HK-2 (cell line): ENCODE measurements at regions not wholly inside any gene's neighbourhood (a gene's known extent, or its start where the extent isn't known, plus 50 kb on each side); places are given as distances from the start of the nearest gene placed in this dataset.

Experiments used
- DNase-seq: peaks from one replicate; pipeline ENCODE4 v3.0.0-alpha.2; 2018; ENCODE audit not compliant: unreplicated experiment

DNA sequence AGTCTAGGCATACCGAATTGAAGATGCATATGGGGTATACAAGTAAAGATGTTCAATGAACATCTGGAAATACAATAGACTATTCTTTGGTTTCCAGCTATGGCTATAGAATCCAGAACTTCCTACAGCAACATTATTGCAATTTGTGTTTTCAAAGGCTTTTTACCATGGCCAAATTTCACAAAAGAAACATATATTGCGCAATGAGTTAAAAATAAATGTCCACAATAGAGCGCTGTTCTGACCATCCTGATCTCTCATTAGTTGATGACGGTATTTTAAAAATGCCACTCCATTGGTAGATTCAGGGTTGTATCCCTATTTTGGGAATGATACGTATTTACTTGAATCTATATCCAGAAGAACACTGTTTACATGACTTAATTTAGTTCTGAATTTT is 139.2 kb downstream of the LINC00632 start:
- DNase-seq, result no peak

DNA sequence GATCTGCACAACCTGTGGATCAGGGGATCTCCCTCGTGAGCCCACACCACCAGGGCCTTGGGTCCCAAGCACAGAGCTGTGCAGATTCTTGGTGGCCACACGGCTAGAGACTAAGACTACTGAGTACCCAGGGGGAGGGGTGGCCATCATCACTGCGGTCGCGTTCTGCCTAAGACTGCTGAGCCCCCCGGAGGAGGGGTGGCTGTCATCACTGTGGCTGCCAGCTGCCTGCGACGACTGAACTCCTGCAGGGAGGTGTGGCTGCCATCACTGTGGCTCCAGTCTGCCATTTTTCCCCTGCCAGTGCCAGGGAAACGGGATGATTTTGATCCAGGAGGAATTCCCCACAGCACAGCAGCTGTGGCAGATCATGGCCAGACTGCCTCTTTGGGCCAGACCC is 141.7 kb upstream of the SPANXB1 start:
- DNase-seq, result no peak

DNA sequence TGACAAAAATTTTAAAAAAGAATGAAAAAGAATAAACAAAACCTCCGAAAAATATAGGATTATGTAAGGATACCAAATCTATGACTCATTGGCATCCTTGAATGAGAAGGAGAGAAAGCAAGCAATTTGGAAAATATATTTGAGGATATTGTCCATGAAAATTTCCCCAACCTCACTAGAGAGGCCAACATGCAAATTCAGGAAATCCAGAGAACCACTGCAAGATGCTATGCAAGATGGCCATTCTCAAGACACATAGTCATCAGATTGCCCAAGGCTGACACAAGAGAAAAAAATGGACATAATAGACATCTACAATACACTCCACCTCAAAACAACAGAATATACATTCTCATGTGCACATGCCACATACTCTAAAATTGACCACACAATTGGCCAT is 135.9 kb upstream of the SPANXB1 start:
- DNase-seq, result no peak

DNA sequence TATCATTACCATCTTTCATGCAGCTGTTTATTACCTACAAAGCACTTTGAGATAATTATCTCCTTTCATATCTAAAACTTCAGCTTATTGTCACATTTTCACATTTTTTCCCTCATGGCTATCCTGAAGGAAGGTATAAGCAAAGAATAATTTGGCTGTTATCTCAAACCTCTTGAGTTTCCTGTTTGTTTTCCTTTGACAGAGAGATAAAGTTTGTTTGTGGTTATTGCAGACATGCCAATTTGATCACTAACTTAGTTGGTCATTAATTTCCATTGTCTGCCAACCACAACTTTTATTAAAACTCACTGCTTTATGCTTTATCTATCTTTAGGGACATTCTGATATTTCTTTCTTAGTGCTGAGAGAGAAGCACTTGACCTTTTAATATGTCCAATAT is 89.8 kb upstream of the SPANXB1 start:
- no peak for DNase-seq

DNA sequence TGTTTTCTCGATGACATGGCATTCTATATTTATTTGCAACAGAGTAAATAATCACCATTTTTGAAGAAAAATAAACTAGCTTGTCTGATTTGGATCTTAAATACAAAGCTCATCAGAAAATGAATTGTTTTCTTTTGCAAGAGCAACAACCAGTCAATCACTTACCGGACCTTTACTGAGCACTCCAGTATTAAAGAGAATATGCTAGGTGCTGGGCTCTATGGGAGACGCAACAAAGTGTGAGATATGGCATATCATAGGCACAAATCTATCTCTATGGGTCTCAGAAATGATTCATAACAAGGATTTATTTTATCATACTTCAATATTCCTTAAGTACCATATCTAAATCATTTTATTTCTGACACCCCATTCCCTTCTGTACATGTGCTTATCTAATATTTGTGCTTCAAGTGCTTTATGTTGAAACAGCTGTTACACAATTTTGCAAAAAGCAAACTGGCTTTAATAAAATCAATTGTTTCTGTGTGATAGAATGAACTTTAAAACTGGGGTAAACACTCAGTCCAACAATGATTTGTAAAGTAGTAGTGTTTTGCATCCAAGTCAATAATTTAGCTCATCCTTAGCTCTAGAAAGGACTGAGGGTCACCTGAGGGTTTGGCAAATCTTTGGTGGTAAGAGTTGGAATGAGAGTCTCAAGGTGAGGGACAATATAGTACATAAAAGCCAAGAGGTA is 88.4 kb upstream of the SPANXB1 start:
- DNase-seq, result no peak

DNA sequence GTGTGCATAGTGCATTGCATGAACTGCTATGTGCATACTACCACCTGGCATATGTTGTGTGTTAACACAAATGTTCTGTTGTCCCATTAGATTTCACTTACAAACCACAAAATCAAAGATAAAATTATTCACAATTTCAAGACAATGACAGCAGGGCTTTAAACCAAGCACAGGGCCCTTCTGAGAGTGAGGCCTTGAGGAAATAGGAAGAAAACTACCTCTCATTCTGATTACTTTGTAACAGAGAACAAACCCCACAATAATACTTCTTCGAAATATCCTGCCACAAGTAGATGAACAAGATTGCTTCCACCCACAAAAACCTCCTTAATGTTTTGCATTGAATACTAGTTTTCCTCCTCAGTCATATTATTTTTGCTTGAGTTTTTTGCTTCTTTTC is 85.5 kb upstream of the SPANXB1 start:
- no peak for DNase-seq

DNA sequence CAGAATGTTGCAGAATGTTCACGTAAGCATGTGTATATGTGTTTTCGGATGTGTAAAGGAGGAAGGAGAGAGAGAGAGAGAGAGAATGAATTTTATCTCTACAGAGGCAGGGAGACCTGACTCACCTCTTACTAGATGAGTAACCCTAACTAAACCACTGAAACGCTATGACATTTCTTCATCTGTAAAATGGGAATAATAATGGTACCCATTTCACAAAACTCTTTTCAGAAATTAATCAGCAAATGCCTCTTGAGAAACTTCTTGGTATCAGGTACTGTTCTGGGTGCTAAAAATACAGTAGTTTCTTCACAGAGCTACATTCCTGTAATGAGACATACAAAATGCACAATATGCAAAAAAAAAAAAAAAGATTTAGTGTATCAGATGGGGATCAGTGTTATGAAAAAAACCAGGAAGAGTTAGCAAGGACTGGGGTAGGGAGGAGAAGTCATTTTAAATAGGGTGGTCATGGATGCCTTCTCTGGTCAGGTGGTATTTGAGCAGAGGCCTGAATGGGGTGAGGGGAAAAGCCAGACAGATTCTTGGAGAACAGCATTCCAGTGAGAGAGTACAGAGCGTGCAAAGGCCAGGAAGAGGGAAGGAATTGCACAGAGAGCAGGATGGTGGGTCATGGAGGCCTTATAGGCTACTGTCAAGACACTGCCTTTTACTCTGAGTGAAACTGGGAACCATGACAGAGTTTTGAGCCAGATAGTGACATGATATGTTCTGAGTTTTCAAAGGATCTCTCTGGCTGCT is 84.9 kb upstream of the SPANXB1 start:
- no peak for DNase-seq

DNA sequence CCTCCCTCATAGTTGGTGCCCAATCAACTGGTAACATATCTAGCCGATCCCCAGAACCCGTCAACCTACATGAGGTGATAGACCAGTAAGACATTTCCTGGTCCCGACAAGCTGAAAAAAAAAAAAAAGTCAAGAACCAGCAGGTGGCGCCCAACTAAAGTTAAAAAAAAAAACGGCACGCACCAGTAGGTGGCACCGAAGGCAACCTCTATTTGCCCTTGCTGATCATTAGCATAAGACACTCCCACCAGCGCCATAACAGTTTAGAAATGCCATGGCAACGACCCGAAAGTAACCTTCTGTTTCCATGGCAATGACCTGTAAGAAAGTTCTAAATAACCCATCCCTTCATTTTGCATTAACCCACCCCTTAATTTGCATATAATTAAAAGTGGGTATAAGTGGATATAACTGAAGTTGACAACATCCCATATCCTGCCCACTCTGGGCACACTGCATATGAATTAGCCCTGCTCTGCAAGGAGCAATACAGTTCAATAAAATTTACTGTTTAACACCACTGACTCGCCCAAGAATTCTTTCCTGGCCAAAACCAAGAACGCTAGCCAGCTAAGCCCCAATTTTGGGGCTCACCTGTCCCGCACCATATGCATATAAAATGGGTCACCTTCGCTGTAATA is 83.9 kb upstream of the SPANXB1 start:
- DNase-seq, result peak; percentile 35

DNA sequence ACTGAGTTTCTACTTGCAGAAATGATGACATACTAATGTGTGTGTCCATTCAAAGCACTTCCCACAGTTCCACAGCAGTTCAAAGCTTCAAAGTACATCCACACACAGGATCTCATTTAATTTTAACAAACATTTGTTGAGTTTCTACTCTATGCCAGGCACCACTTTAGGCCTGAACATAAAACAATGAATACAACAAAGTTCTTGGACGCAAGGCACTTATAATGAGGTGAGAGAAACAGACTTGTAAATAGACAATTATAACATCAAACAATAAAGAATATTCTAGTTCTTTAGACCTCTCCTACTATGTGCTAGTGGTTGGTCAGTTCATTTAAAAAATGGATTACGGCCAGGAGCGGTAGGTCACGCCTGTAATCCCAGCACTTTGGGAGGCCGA is 82.0 kb upstream of the SPANXB1 start:
- no peak for DNase-seq

DNA sequence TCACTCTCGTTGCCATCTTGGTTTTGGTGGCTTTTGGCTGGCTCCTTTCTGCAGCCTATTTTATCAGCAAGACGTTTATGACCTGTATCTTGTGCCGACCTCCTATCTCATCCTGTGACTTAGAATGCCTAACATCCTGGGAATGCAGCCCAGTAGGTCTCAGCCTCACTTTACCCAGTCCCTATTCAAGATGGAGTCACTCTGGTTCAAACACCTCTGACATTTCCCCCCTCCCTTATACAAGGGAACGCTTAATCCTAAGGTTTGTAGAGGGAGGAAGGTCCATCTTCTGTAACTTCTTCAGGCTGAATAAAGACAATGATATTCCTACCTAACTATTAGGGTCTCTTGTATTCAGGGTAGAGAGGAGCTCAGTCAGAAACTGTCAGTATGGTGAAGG is 79.3 kb upstream of the SPANXB1 start:
- no peak for DNase-seq

DNA sequence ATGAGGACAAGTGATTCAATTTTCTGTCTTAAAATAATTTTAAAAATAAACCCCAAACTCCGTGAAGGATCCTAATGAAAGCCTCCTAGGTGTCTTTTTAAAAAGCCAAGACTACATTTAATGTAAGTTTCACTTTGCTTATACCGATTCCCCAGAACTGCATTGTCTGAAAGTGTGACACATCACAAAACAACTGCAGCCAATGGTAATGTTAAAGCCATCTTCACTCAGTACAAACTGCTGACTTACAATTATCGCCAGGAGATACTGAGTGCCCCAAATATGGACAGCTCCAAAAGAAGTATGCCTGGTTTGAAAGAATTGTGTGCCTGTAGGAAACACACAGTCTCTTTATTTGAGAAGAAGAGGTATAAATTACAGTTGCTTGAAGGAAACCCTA is 73.7 kb upstream of the SPANXB1 start:
- no peak for DNase-seq

DNA sequence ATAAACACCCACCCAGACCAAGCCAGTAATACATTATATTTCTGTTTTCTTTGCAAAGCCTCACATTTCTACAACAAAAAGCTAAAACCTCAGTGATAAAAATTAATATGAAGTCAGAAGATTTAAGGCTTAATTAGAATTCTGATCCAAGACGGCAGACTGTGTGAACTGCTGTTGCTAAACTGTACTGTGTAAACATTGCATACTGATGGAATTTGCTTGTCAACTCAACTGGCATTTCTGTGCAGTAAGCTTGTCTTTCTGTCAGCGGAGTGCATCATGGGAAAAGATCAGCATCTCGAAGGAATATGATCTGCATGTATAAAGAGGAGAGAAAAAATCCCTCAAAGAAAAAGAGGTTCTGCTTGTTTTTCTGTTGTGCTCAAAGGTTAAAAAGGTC is 69.4 kb upstream of the SPANXB1 start:
- no peak for DNase-seq

DNA sequence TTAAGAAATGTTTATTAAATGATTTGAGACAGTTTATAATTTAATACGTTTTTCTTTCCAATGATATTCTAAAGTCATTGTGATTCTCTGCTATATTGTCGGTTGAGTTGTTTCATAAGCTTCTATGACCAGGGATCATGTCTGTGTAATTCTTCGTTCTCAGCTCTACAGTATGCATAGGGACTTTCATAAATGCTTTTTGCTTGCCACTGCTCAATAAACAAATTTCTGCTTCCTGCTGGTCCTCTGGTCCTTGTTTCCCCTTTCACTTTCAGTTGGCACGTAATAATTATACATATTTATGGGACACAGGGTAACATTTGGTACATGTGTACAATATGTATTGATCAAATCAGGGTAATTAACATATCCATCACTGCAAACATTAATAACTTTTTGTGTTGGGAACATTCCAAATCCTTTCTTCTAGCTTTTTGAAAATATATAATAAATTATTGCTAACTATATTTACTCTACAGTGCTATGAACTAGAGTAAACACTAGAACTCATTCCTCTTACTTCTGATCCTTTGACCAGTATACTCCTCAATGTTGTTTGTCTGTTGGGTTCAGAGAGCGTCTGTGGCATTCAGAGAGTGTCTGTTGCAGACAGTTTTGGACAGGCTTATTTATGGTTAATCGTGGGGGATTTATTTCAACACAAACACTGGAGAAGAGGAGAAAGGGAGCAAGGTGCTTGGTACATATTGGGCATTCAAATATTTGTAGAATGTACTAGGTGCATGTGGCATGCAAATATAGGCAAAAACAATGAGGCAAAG is 68.3 kb upstream of the SPANXB1 start:
- DNase-seq, result no peak

DNA sequence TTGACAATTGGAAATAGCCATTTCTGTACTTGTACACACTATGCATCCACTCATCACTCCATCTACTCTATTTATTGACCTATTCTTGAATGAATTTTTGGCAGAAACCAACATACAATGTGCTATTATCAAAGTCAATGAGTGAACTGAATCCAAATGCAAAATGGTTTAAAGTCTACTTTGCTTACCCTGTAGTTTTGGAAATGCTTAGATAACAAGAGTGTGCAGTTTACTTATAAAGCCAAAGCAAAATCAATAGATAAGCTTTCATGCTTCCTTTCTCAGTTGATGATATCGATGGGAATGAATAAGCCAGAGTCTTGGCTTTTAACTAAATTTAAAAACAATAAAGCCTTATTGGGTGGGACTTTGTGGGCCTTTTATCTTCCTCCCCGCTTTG is 58.9 kb upstream of the SPANXB1 start:
- no peak for DNase-seq

DNA sequence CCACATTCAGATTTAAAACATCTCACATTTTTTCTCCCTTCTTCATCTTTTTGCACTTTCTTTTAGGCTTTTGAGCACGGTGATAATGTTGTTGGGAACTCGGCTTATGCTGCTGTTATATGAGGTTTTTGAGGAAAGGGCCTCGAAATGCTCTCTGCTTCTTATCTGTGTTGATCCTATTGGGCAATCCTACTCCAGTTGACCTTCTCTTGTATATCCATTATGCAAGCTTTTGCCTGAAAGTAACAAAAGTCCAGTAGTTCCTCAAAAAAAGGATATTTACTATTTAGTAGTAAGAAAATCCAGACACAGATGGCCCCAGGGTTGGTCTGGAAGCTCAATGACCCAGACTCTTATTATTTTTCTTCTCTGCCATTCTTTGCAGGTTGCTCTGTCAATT is 57.7 kb upstream of the SPANXB1 start:
- DNase-seq, result no peak

DNA sequence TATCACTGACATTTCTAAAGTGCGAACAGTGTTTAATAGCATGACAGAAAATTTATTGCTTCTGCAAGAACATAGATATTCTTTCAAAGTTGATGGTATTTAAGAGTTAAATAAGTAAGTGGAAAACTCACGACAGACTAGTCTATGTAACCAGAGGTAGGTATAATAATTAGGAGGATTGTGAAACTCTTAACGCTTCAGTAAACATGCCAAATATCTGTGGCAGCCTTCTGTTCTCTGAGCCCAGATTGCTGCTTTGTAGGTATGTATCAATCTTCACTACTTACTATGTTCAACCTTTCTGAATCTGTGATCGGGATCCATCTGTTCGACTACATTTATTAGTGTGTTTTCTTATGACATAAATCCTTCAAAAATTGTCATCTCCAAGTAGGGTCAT is 53.6 kb upstream of the SPANXB1 start:
- DNase-seq, result no peak

DNA sequence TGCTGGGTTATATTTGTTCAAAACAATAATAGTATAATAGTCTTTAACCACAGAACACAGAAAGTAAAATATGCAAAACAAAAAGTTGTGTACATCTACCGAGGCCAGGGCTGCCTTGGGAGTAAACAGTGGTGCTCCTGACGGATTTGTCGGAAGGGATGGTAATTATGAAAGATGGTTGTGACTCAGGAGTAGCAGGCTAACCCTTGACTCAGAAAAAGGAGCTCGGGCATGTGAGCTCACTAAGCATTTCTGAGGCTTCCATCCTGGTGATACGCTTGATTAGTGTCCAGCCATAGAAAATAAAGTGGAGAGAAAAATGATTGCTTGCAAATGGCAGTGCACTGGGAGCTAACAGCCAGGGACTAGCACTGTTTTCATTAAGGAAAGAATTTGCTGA is 53.2 kb upstream of the SPANXB1 start:
- no peak for DNase-seq
